Keratinocyte (primary cell): ENCODE measurements at regions not wholly inside any gene's neighbourhood (a gene's known extent, or its start where the extent isn't known, plus 50 kb on each side); places are given as distances from the start of the nearest gene placed in this dataset.

Source experiments
- EZH2 ChIP-seq: IDR thresholded peaks from one replicate; pipeline ENCODE4 v1.6.1; 2012; ENCODE audit warnings: inconsistent platforms, mild to moderate bottlenecking, low read length, moderate library complexity
- TF ChIP-seq, protein P1 (sequence below), 3 experiments: IDR thresholded peaks in 1 of 3; conservative IDR thresholded peaks in 1 of 3; optimal IDR thresholded peaks in 1 of 3; 2 replicates in 2 of 3; 3 replicates in 1 of 3; pipeline versions ENCODE3 to v1.5.1; 2011; ENCODE audit warnings: low read length in 3 of 3, mild to moderate bottlenecking in 3 of 3, moderate library complexity in 2 of 3, control low read depth in 1 of 3, inconsistent platforms in 1 of 3; ENCODE audit not compliant: insufficient read depth in 2 of 3; ENCODE audit errors: extremely low read depth in 1 of 3

DNA sequence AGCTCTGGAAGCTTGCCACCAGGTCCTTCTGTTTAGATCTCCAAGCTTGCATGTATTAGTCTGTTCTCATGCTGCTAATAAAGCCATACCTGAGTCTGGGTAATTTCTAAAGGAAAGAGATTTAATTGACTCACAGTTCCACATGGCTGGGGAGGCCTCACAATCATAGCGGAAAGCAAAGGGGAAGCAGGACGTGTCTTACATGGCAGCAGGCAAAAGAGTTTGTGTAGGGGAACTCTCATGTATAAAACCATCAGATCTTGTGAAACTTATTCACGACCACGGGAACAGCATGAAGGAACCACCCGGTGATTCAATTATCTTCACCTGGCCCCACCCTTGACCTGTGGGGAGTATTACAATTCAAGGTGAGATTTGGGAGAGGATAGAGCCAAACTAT, 147.0 kb upstream of the PROK2 start:
- TF ChIP-seq, protein P1, sequence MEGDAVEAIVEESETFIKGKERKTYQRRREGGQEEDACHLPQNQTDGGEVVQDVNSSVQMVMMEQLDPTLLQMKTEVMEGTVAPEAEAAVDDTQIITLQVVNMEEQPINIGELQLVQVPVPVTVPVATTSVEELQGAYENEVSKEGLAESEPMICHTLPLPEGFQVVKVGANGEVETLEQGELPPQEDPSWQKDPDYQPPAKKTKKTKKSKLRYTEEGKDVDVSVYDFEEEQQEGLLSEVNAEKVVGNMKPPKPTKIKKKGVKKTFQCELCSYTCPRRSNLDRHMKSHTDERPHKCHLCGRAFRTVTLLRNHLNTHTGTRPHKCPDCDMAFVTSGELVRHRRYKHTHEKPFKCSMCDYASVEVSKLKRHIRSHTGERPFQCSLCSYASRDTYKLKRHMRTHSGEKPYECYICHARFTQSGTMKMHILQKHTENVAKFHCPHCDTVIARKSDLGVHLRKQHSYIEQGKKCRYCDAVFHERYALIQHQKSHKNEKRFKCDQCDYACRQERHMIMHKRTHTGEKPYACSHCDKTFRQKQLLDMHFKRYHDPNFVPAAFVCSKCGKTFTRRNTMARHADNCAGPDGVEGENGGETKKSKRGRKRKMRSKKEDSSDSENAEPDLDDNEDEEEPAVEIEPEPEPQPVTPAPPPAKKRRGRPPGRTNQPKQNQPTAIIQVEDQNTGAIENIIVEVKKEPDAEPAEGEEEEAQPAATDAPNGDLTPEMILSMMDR (optimal IDR thresholded peaks at IDR 0.05 in 1 of 3, IDR thresholded peaks at IDR 0.05 in 1 of 3, conservative IDR thresholded peaks at IDR 0.05 in 1 of 3; ENCODE audit: extremely low read depth in 1 of 3, insufficient read depth in 2 of 3, low read length in 3 of 3), result no peak
- TF ChIP-seq EZH2, result no peak
